ENCODE measurements at regions not wholly inside any gene's neighbourhood (a gene's known extent, or its start where the extent isn't known, plus 50 kb on each side); places are given as distances from the start of the nearest gene placed in this dataset.

- H3K4me1 ChIP-seq (ENCODE audit: control insufficient read depth in 1 of 2, insufficient read depth in 1 of 2, low read depth in 1 of 2, low read length in 1 of 2) = no peaks in the 10 kb centered on the region
- no peaks in the 10 kb centered on the region for H3K9me3 ChIP-seq
- H3K4me3 ChIP-seq (ENCODE audit: low read depth in 1 of 2, low read length in 1 of 2) = no peak overlapping the region
- TF ChIP-seq CTCF (IDR thresholded peaks at IDR 0.05) = no peak
- no peaks in the 10 kb centered on the region for H3K36me3 ChIP-seq
- peaks cover 4% of the 10 kb centered on the region for H3K27me3 ChIP-seq
- no peak overlapping the region for H3K27ac ChIP-seq
These were observed 127.4 kb downstream of the WT1 start for GRCh38 chr11:32307913-32308312.

GRCh38 chr11:32309530-32310213, 125.7 kb downstream of the WT1 start:
- no peaks in the 10 kb centered on the region for H3K4me1 ChIP-seq (ENCODE audit: control insufficient read depth in 1 of 2, insufficient read depth in 1 of 2, low read depth in 1 of 2, low read length in 1 of 2)
- no peak for TF ChIP-seq CTCF (IDR thresholded peaks at IDR 0.05)
- no peaks in the 10 kb centered on the region for H3K36me3 ChIP-seq
- no peaks in the 10 kb centered on the region for H3K9me3 ChIP-seq
- no peak overlapping the region for H3K27ac ChIP-seq
- H3K27me3 ChIP-seq = peaks cover 4% of the 10 kb centered on the region
- no peak overlapping the region for H3K4me3 ChIP-seq (ENCODE audit: low read depth in 1 of 2, low read length in 1 of 2)

- no peaks in the 10 kb centered on the region for H3K9me3 ChIP-seq
- no peak for TF ChIP-seq CTCF (IDR thresholded peaks at IDR 0.05)
- H3K27ac ChIP-seq = no peak overlapping the region
These were observed 125.1 kb downstream of the WT1 start for GRCh38 chr11:32310214-32310601.

GRCh38 chr11:32311346-32312065, 123.8 kb downstream of the WT1 start:
- H3K27me3 ChIP-seq = no peaks in the 10 kb centered on the region
- TF ChIP-seq CTCF (IDR thresholded peaks at IDR 0.05) = no peak
- H3K4me3 ChIP-seq (ENCODE audit: low read depth in 1 of 2, low read length in 1 of 2) = no peak overlapping the region
- H3K36me3 ChIP-seq = no peaks in the 10 kb centered on the region
- no peaks in the 10 kb centered on the region for H3K9me3 ChIP-seq
- no peak overlapping the region for H3K27ac ChIP-seq
- no peaks in the 10 kb centered on the region for H3K4me1 ChIP-seq (ENCODE audit: control insufficient read depth in 1 of 2, insufficient read depth in 1 of 2, low read depth in 1 of 2, low read length in 1 of 2)

More at GRCh38 chr11:32310214-32310601, 125.1 kb downstream of the WT1 start:
- H3K27me3 ChIP-seq = peaks cover 4% of the 10 kb centered on the region
- H3K4me1 ChIP-seq (ENCODE audit: control insufficient read depth in 1 of 2, insufficient read depth in 1 of 2, low read depth in 1 of 2, low read length in 1 of 2) = no peaks in the 10 kb centered on the region
- no peak overlapping the region for H3K4me3 ChIP-seq (ENCODE audit: low read depth in 1 of 2, low read length in 1 of 2)
- no peaks in the 10 kb centered on the region for H3K36me3 ChIP-seq

- Histone ChIP-seq H3K9me3 (no peaks in the 10 kb centered on the region), H3K27me3 (no peaks in the 10 kb centered on the region), H3K4me1 (ENCODE audit: control insufficient read depth in 1 of 2, insufficient read depth in 1 of 2, low read depth in 1 of 2, low read length in 1 of 2) (no peaks in the 10 kb centered on the region), H3K4me3 (ENCODE audit: low read depth in 1 of 2, low read length in 1 of 2) (no peak overlapping the region), H3K36me3 (no peaks in the 10 kb centered on the region), H3K27ac (no peak overlapping the region)
- TF ChIP-seq CTCF (IDR thresholded peaks at IDR 0.05) = no peak
These were observed 123.0 kb downstream of the WT1 start for GRCh38 chr11:32312206-32312817.
